ENCODE measurements at regions not wholly inside any gene's neighbourhood (a gene's known extent, or its start where the extent isn't known, plus 50 kb on each side); places are given as distances from the start of the nearest gene placed in this dataset.

GRCh38 chr4:124437853-124438495 lies 274.6 kb downstream of the ANKRD50 start:
- Histone ChIP-seq H3K4me3 (ENCODE audit: control extremely low read depth in 1 of 5, extremely low read depth in 1 of 5, insufficient read depth in 1 of 5, low read depth in 2 of 5, low read length in 4 of 5) (no peak overlapping the region), H3K4me2 (replicated peaks; ENCODE audit: low read depth, low read length, poor library complexity, severe bottlenecking) (no peak overlapping the region), H3K36me3 (replicated peaks in 1 of 2; ENCODE audit: control extremely low read depth in 1 of 2, control insufficient read depth in 1 of 2, extremely low read depth in 1 of 2, insufficient read depth in 2 of 2, low read length in 1 of 2) (no peaks in the 10 kb centered on the region), H3K4me1 (ENCODE audit: control insufficient read depth in 2 of 2, insufficient read depth in 2 of 2, low read length in 2 of 2) (no peaks in the 10 kb centered on the region), H4K20me1 (ENCODE audit: control insufficient read depth, insufficient read depth, low read length, poor library complexity, severe bottlenecking) (no peaks in the 10 kb centered on the region), H3K27me3 (replicated peaks in 1 of 4; ENCODE audit: control extremely low read depth in 1 of 4, control insufficient read depth in 3 of 4, insufficient read depth in 4 of 4, low read length in 3 of 4) (no peaks in the 10 kb centered on the region), H3K27ac (ENCODE audit: low read length in 2 of 2) (no peak overlapping the region), H3K9me3 (ENCODE audit: control extremely low read depth in 1 of 3, control insufficient read depth in 2 of 3, insufficient read depth in 1 of 3, low read length in 2 of 3) (peaks cover 0 to 6% (median 0%) of the 10 kb centered on the region in 3 donors), H3K79me2 (ENCODE audit: control insufficient read depth, insufficient read depth, low read length) (no peaks in the 10 kb centered on the region), H2AFZ (ENCODE audit: insufficient read depth, low read depth, low read length, poor library complexity, severe bottlenecking) (no peak overlapping the region), H3K9ac (ENCODE audit: low read length) (no peak overlapping the region)
- no peaks in the 10 kb centered on the region for H3K27me3 Mint-ChIP-seq
- intact Hi-C loops (cut with micrococcal nuclease): no loop called here
- ChIA-PET POLR2A (no interaction called here), CTCF (no interaction called here)
- no peak overlapping the region for H3K27ac Mint-ChIP-seq
- H3K4me3 Mint-ChIP-seq: no peak overlapping the region
- DNase-seq (no peak), ATAC-seq (ENCODE audit: low read depth) (no peak)
- peaks cover 3% of the 10 kb centered on the region for H3K9me3 Mint-ChIP-seq (ENCODE audit: insufficient read depth)
- no peak for TF ChIP-seq EZH2 (IDR thresholded peaks at IDR 0.05; ENCODE audit: borderline replicate concordance, insufficient read depth, low read depth, low read length, poor library complexity, severe bottlenecking)
- TF ChIP-seq CTCF (IDR thresholded peaks at IDR 0.05): no peak
- H3K4me1 Mint-ChIP-seq: no peaks in the 10 kb centered on the region

- Histone ChIP-seq H3K27ac (ENCODE audit: low read length in 2 of 2) (no peak overlapping the region), H3K9ac (ENCODE audit: low read length) (no peak overlapping the region), H3K9me3 (ENCODE audit: control extremely low read depth in 1 of 3, control insufficient read depth in 2 of 3, insufficient read depth in 1 of 3, low read length in 2 of 3) (peaks cover 0 to 20% (median 2%) of the 10 kb centered on the region in 3 donors), H3K36me3 (replicated peaks in 1 of 2; ENCODE audit: control extremely low read depth in 1 of 2, control insufficient read depth in 1 of 2, extremely low read depth in 1 of 2, insufficient read depth in 2 of 2, low read length in 1 of 2) (no peaks in the 10 kb centered on the region), H2AFZ (ENCODE audit: insufficient read depth, low read depth, low read length, poor library complexity, severe bottlenecking) (no peak overlapping the region), H3K79me2 (ENCODE audit: control insufficient read depth, insufficient read depth, low read length) (no peaks in the 10 kb centered on the region), H3K4me3 (ENCODE audit: control extremely low read depth in 1 of 5, extremely low read depth in 1 of 5, insufficient read depth in 1 of 5, low read depth in 2 of 5, low read length in 4 of 5) (no peak overlapping the region), H3K4me1 (ENCODE audit: control insufficient read depth in 2 of 2, insufficient read depth in 2 of 2, low read length in 2 of 2) (no peaks in the 10 kb centered on the region), H3K27me3 (replicated peaks in 1 of 4; ENCODE audit: control extremely low read depth in 1 of 4, control insufficient read depth in 3 of 4, insufficient read depth in 4 of 4, low read length in 3 of 4) (no peaks in the 10 kb centered on the region), H3K4me2 (replicated peaks; ENCODE audit: low read depth, low read length, poor library complexity, severe bottlenecking) (no peak overlapping the region), H4K20me1 (ENCODE audit: control insufficient read depth, insufficient read depth, low read length, poor library complexity, severe bottlenecking) (no peaks in the 10 kb centered on the region)
- Mint-ChIP-seq H3K4me1 (no peaks in the 10 kb centered on the region), H3K27me3 (no peaks in the 10 kb centered on the region), H3K9me3 (ENCODE audit: insufficient read depth) (peaks cover 5% of the 10 kb centered on the region), H3K4me3 (no peak overlapping the region), H3K27ac (no peak overlapping the region)
- no peak for DNase-seq
- ATAC-seq (ENCODE audit: low read depth): no peak
- 82% methylated on average over 5 of the region's 5 CpGs for WGBS (ENCODE audit: insufficient coverage)
- CTCF ChIA-PET: no interaction called here
- TF ChIP-seq CTCF (IDR thresholded peaks at IDR 0.05) (no peak), EZH2 (IDR thresholded peaks at IDR 0.05; ENCODE audit: borderline replicate concordance, insufficient read depth, low read depth, low read length, poor library complexity, severe bottlenecking) (no peak)
- intact Hi-C loops (cut with micrococcal nuclease): no loop called here
- POLR2A ChIA-PET: no interaction called here
These were observed 267.5 kb downstream of the ANKRD50 start for GRCh38 chr4:124445071-124445470.

Data from B cell (primary cell).